SK-N-SH treated with all-trans-retinoic acid at 6 μM for 48 hours (cell line): ENCODE measurements at regions not wholly inside any gene's neighbourhood (a gene's known extent, or its start where the extent isn't known, plus 50 kb on each side); places are given as distances from the start of the nearest gene placed in this dataset.

Experiments
- ATAC-seq: fragments of 200-7000 bp; cut with Tn5 transposase; 3 replicates; pipeline ENCODE4 v1.9.1; 2020; ENCODE audit warnings: mild to moderate bottlenecking, moderate library complexity
- ARNTL ChIP-seq: fragments of 450-650 bp; formaldehyde crosslinking; IDR thresholded peaks from 2 replicates; pipeline ENCODE4 v1.5.0; 2020; ENCODE audit warnings: low read depth, mild to moderate bottlenecking, moderate library complexity, borderline replicate concordance
- BACH2 ChIP-seq: fragments of 250-450 bp; sonication (Bioruptor Pico); IDR thresholded peaks from 2 replicates; pipeline ENCODE4 v1.9.0; 2021; ENCODE audit warnings: mild to moderate bottlenecking, borderline replicate concordance
- CSDC2 ChIP-seq: fragments of 250-450 bp; sonication (Bioruptor Pico); IDR thresholded peaks from 2 replicates; pipeline ENCODE4 v1.5.0; 2020; ENCODE audit warnings: mild to moderate bottlenecking, moderate library complexity
- ESRRG ChIP-seq: fragments of 250-450 bp; sonication (Bioruptor Pico); IDR thresholded peaks from 2 replicates; pipeline ENCODE4 v1.6.1; 2021; ENCODE audit warnings: mild to moderate bottlenecking
- GLIS3 ChIP-seq: fragments of 250-450 bp; sonication (Bioruptor Pico); IDR thresholded peaks from 2 replicates; pipeline ENCODE4 v1.5.0; 2020; ENCODE audit warnings: mild to moderate bottlenecking, moderate library complexity
- ISL1 ChIP-seq: fragments of 250-450 bp; sonication (Bioruptor Pico); IDR thresholded peaks from 2 replicates; pipeline ENCODE4 v2.1.2; 2022; ENCODE audit warnings: mild to moderate bottlenecking, moderate library complexity
- OSR1 ChIP-seq: fragments of 250-450 bp; sonication (Bioruptor Pico); IDR thresholded peaks from 2 replicates; pipeline ENCODE4 v1.8.0; 2022; ENCODE audit warnings: moderate library complexity, mild to moderate bottlenecking, inconsistent platforms
- PPARA ChIP-seq: fragments of 250-450 bp; sonication (Bioruptor Pico); IDR thresholded peaks from 2 replicates; pipeline ENCODE4 v1.5.0; 2020; ENCODE audit warnings: mild to moderate bottlenecking, borderline replicate concordance
- SNAI2 ChIP-seq: fragments of 250-450 bp; sonication (Bioruptor Pico); IDR thresholded peaks from 2 replicates; pipeline ENCODE4 v1.5.0; 2020; ENCODE audit warnings: mild to moderate bottlenecking, moderate library complexity
- TCF4 ChIP-seq: fragments of 250-450 bp; sonication (Bioruptor Pico); IDR thresholded peaks from 2 replicates; pipeline ENCODE4 v1.8.0; 2021; ENCODE audit warnings: mild to moderate bottlenecking, moderate library complexity, borderline replicate concordance
- TOX ChIP-seq: fragments of 250-450 bp; sonication (Bioruptor Pico); IDR thresholded peaks from 2 replicates; pipeline ENCODE4 v1.8.0; 2021; ENCODE audit warnings: mild to moderate bottlenecking, moderate library complexity, borderline replicate concordance
- ZC3H10 ChIP-seq: fragments of 250-450 bp; sonication (Bioruptor Pico); IDR thresholded peaks from 2 replicates; pipeline ENCODE4 v1.5.1; 2021; ENCODE audit warnings: mild to moderate bottlenecking, moderate library complexity
- ZFP3 ChIP-seq: fragments of 250-450 bp; sonication (Bioruptor Pico); IDR thresholded peaks from 2 replicates; pipeline ENCODE4 v1.5.0; 2020; ENCODE audit warnings: mild to moderate bottlenecking, moderate library complexity
- ZFP30 ChIP-seq: fragments of 450-650 bp; formaldehyde crosslinking; IDR thresholded peaks from 2 replicates; pipeline ENCODE4 v1.5.0; 2022; ENCODE audit warnings: mild to moderate bottlenecking, moderate library complexity
- ZNF565 ChIP-seq: fragments of 450-650 bp; formaldehyde crosslinking; conservative IDR thresholded peaks from 2 replicates; pipeline ENCODE4 v1.5.0; 2020; ENCODE audit warnings: low read depth, mild to moderate bottlenecking, moderate library complexity
- ZNF70 ChIP-seq: fragments of 450-650 bp; formaldehyde crosslinking; IDR thresholded peaks from 2 replicates; pipeline ENCODE4 v1.5.0; 2020; ENCODE audit warnings: mild to moderate bottlenecking, moderate library complexity
- ZNF8 ChIP-seq: fragments of 450-650 bp; formaldehyde crosslinking; IDR thresholded peaks from 2 replicates; pipeline ENCODE4 v1.5.0; 2020; ENCODE audit warnings: mild to moderate bottlenecking, moderate library complexity
- TF ChIP-seq, protein P1 (sequence below): fragments of 250-450 bp; sonication (Bioruptor Pico); IDR thresholded peaks from 2 replicates; pipeline ENCODE4 v1.8.0; 2020; ENCODE audit warnings: mild to moderate bottlenecking, moderate library complexity, borderline replicate concordance
- TF ChIP-seq, protein P2 (sequence below): fragments of 250-450 bp; sonication (Bioruptor Pico); IDR thresholded peaks from 2 replicates; pipeline ENCODE4 v1.5.1; 2020; ENCODE audit warnings: low read depth, mild to moderate bottlenecking, moderate library complexity
- TF ChIP-seq, protein P3 (sequence below): fragments of 250-450 bp; sonication (Bioruptor Pico); IDR thresholded peaks from 2 replicates; pipeline ENCODE4 v1.5.0; 2020; ENCODE audit warnings: mild to moderate bottlenecking, moderate library complexity
- TF ChIP-seq, protein P4 (sequence below): fragments of 250-450 bp; sonication (Bioruptor Pico); IDR thresholded peaks from 2 replicates; pipeline ENCODE4 v1.5.1; 2021; ENCODE audit warnings: mild to moderate bottlenecking, moderate library complexity
- TF ChIP-seq, protein P5 (sequence below): fragments of 250-450 bp; sonication (Bioruptor Pico); IDR thresholded peaks from 2 replicates; pipeline ENCODE4 v1.8.0; 2021; ENCODE audit warnings: low read depth, mild to moderate bottlenecking, moderate library complexity, borderline replicate concordance

DNA sequence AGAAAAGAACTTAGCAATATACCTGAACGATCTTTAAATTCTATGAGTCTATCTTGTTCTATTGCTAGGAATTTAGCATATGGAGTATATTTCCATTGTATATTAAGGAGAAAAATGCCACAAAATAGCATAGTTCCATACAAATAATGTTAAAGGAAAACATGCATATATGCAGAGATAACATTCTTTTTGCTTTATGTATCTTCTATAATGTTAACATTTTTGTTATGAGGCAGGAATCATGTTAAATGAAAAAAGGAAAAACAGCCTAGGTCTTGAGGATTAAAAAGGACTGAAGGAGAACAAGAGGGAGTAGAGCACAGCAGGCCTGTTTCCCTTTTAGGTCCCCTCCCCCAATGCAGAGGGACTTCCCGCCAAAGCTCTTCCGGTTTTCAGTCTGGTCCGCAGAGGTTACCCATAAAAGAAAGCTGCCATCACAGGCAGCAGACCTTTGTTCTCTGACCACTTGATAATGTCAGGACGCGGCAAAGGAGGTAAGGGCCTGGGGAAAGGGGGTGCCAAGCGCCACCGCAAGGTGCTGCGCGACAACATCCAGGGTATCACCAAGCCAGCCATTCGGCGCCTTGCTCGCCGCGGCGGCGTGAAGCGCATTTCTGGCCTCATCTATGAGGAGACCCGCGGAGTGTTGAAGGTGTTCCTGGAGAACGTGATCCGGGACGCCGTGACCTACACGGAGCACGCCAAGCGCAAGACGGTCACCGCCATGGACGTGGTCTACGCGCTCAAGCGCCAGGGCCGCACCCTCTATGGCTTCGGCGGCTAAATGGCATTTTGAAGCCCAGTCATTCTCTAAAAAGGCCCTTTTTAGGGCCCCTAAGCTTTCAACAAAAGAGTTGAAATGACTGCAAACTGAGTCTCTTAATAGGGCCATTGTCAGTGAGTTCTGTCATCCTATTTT is 108.4 kb upstream of the PRSS16 start:
- TF ChIP-seq ZFP30 (CRISPR knock-in tag) (no peak), OSR1 (no peak), CSDC2 (CRISPR knock-in tag) (no peak), ZFP3 (CRISPR knock-in tag) (no peak), TCF4 (CRISPR knock-in tag) (no peak), ZNF70 (CRISPR knock-in tag) (no peak), ZC3H10 (CRISPR knock-in tag) (no peak), GLIS3 (CRISPR knock-in tag) (no peak), ESRRG (CRISPR knock-in tag) (no peak), PPARA (CRISPR knock-in tag) (no peak), TOX (no peak), SNAI2 (CRISPR knock-in tag) (no peak), ARNTL (CRISPR knock-in tag) (no peak), ISL1 (CRISPR knock-in tag) (no peak)
- TF ChIP-seq, protein P1, sequence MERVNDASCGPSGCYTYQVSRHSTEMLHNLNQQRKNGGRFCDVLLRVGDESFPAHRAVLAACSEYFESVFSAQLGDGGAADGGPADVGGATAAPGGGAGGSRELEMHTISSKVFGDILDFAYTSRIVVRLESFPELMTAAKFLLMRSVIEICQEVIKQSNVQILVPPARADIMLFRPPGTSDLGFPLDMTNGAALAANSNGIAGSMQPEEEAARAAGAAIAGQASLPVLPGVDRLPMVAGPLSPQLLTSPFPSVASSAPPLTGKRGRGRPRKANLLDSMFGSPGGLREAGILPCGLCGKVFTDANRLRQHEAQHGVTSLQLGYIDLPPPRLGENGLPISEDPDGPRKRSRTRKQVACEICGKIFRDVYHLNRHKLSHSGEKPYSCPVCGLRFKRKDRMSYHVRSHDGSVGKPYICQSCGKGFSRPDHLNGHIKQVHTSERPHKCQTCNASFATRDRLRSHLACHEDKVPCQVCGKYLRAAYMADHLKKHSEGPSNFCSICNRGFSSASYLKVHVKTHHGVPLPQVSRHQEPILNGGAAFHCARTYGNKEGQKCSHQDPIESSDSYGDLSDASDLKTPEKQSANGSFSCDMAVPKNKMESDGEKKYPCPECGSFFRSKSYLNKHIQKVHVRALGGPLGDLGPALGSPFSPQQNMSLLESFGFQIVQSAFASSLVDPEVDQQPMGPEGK (CRISPR knock-in tag), result no peak
- TF ChIP-seq, protein P2, sequence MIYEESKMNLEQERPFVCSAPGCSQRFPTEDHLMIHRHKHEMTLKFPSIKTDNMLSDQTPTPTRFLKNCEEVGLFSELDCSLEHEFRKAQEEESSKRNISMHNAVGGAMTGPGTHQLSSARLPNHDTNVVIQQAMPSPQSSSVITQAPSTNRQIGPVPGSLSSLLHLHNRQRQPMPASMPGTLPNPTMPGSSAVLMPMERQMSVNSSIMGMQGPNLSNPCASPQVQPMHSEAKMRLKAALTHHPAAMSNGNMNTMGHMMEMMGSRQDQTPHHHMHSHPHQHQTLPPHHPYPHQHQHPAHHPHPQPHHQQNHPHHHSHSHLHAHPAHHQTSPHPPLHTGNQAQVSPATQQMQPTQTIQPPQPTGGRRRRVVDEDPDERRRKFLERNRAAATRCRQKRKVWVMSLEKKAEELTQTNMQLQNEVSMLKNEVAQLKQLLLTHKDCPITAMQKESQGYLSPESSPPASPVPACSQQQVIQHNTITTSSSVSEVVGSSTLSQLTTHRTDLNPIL, result no peak
- TF ChIP-seq, protein P3, sequence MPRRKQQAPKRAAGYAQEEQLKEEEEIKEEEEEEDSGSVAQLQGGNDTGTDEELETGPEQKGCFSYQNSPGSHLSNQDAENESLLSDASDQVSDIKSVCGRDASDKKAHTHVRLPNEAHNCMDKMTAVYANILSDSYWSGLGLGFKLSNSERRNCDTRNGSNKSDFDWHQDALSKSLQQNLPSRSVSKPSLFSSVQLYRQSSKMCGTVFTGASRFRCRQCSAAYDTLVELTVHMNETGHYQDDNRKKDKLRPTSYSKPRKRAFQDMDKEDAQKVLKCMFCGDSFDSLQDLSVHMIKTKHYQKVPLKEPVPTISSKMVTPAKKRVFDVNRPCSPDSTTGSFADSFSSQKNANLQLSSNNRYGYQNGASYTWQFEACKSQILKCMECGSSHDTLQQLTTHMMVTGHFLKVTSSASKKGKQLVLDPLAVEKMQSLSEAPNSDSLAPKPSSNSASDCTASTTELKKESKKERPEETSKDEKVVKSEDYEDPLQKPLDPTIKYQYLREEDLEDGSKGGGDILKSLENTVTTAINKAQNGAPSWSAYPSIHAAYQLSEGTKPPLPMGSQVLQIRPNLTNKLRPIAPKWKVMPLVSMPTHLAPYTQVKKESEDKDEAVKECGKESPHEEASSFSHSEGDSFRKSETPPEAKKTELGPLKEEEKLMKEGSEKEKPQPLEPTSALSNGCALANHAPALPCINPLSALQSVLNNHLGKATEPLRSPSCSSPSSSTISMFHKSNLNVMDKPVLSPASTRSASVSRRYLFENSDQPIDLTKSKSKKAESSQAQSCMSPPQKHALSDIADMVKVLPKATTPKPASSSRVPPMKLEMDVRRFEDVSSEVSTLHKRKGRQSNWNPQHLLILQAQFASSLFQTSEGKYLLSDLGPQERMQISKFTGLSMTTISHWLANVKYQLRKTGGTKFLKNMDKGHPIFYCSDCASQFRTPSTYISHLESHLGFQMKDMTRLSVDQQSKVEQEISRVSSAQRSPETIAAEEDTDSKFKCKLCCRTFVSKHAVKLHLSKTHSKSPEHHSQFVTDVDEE (CRISPR knock-in tag), result no peak
- TF ChIP-seq, protein P4, sequence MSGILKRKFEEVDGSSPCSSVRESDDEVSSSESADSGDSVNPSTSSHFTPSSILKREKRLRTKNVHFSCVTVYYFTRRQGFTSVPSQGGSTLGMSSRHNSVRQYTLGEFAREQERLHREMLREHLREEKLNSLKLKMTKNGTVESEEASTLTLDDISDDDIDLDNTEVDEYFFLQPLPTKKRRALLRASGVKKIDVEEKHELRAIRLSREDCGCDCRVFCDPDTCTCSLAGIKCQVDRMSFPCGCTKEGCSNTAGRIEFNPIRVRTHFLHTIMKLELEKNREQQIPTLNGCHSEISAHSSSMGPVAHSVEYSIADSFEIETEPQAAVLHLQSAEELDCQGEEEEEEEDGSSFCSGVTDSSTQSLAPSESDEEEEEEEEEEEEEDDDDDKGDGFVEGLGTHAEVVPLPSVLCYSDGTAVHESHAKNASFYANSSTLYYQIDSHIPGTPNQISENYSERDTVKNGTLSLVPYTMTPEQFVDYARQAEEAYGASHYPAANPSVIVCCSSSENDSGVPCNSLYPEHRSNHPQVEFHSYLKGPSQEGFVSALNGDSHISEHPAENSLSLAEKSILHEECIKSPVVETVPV, result no peak
- TF ChIP-seq, protein P5, sequence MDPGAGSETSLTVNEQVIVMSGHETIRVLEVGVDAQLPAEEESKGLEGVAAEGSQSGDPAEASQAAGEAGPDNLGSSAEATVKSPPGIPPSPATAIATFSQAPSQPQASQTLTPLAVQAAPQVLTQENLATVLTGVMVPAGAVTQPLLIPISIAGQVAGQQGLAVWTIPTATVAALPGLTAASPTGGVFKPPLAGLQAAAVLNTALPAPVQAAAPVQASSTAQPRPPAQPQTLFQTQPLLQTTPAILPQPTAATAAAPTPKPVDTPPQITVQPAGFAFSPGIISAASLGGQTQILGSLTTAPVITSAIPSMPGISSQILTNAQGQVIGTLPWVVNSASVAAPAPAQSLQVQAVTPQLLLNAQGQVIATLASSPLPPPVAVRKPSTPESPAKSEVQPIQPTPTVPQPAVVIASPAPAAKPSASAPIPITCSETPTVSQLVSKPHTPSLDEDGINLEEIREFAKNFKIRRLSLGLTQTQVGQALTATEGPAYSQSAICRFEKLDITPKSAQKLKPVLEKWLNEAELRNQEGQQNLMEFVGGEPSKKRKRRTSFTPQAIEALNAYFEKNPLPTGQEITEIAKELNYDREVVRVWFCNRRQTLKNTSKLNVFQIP, result no peak
- peak; percentile 50 for ATAC-seq

DNA sequence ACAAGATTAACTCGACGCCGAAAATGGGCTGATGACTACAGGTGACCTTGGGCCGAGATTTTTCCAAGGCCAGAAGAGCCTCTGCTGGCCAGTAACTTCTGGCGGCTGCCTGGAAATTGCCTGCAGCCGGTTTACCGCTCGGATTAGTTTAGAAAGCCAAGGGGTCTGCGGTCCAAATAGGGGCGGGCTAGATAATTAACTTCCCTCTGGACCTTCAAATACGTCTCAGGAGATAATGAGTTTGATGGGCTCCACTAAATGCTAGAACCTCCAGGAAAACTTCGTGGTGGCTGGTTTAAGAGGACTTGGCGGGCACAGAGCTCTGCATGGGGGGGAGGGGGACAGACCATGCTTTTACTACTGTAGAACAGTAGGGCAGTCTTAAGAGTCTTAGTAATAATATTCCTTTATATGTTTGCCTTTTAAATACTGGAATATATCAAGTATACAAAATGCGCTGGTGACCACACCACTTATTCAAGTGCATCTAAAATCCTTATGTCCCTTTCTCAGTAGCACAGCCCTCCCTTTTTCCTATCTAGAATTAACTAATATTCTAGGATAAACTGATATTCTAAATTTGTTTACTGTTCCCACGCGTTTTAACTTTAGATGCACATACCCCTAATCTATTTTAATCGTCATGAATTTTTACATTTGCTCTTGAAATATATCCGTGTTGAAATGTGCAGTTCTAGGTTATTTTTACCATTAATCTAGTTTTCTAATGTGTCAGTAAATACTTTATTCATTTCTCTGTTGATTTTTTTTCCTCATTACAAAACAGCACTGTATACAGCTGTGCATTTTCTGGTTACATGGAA is 107.5 kb upstream of the PRSS16 start:
- peak; percentile 51 for ATAC-seq
- TF ChIP-seq ZNF565 (CRISPR knock-in tag) (no peak), SNAI2 (CRISPR knock-in tag) (no peak), BACH2 (CRISPR knock-in tag) (no peak), ZNF8 (CRISPR knock-in tag) (no peak), OSR1 (no peak), ZC3H10 (CRISPR knock-in tag) (no peak), TCF4 (CRISPR knock-in tag) (no peak), GLIS3 (CRISPR knock-in tag) (no peak; the same call in 1 of the 2 replicates), TOX (no peak), CSDC2 (CRISPR knock-in tag) (no peak), ESRRG (CRISPR knock-in tag) (no peak)
- TF ChIP-seq, protein P1 (CRISPR knock-in tag), result no peak
- TF ChIP-seq, protein P4, result no peak
- TF ChIP-seq, protein P5, result no peak
